ENCODE measurements at regions not wholly inside any gene's neighbourhood (a gene's known extent, or its start where the extent isn't known, plus 50 kb on each side); places are given as distances from the start of the nearest gene placed in this dataset.

- POLR2A ChIA-PET: no interaction called here
- no peak for TF ChIP-seq CTCF (IDR thresholded peaks at IDR 0.05; ENCODE audit: control extremely low read depth, extremely low read depth, low read depth, missing control alignments)
- DNase-seq (ENCODE audit: extremely low spot score): no peak
- CTCF ChIA-PET: no interaction called here
Observed at GRCh38 chr6:168200571-168201134, 118.9 kb downstream of the DACT2 start.

- CTCF ChIA-PET: no interaction called here
Observed at GRCh38 chr6:168198302-168199180, 119.5 kb upstream of the FRMD1 start.

GRCh38 chr6:168197636-168198301, 118.8 kb upstream of the FRMD1 start:
- no peak for TF ChIP-seq CTCF (IDR thresholded peaks at IDR 0.05; ENCODE audit: control extremely low read depth, extremely low read depth, low read depth, missing control alignments)
- no peak for DNase-seq (ENCODE audit: extremely low spot score)
- ChIA-PET CTCF (no interaction called here), POLR2A (no interaction called here)

More at GRCh38 chr6:168198302-168199180, 119.5 kb upstream of the FRMD1 start:
- DNase-seq (ENCODE audit: extremely low spot score): no peak
- TF ChIP-seq CTCF (IDR thresholded peaks at IDR 0.05; ENCODE audit: control extremely low read depth, extremely low read depth, low read depth, missing control alignments): no peak
- POLR2A ChIA-PET: no interaction called here

- POLR2A ChIA-PET: no interaction called here
- CTCF ChIA-PET: no interaction called here
Observed at GRCh38 chr6:168196881-168197635, 118.0 kb upstream of the FRMD1 start.

GRCh38 chr6:168196385-168196860, 117.4 kb upstream of the FRMD1 start:
- CTCF ChIA-PET: no interaction called here

More at GRCh38 chr6:168196881-168197635, 118.0 kb upstream of the FRMD1 start:
- no peak for DNase-seq (ENCODE audit: extremely low spot score)
- no peak for TF ChIP-seq CTCF (IDR thresholded peaks at IDR 0.05; ENCODE audit: control extremely low read depth, extremely low read depth, low read depth, missing control alignments)

More at GRCh38 chr6:168196385-168196860, 117.4 kb upstream of the FRMD1 start:
- DNase-seq (ENCODE audit: extremely low spot score): no peak
- TF ChIP-seq CTCF (IDR thresholded peaks at IDR 0.05; ENCODE audit: control extremely low read depth, extremely low read depth, low read depth, missing control alignments): no peak
- POLR2A ChIA-PET: no interaction called here

Measured in GM10248 (cell line).